ENCODE measurements at regions not wholly inside any gene's neighbourhood (a gene's known extent, or its start where the extent isn't known, plus 50 kb on each side); places are given as distances from the start of the nearest gene placed in this dataset.

- TF ChIP-seq POLR2A (IDR thresholded peaks at IDR 0.05; ENCODE audit: extremely low read depth, insufficient read length) (no peak), CTCF (IDR thresholded peaks at IDR 0.05; ENCODE audit: low read depth, low read length) (peak; percentile 25)
- DNase-seq (ENCODE audit: low read depth): peak; percentile 99
- peak overlapping the region; percentile 13 for H3K4me3 ChIP-seq (ENCODE audit: low read depth, low read length)
Measured at GRCh38 chr10:131743190-131744151, 157.3 kb upstream of the PPP2R2D start.

DNA sequence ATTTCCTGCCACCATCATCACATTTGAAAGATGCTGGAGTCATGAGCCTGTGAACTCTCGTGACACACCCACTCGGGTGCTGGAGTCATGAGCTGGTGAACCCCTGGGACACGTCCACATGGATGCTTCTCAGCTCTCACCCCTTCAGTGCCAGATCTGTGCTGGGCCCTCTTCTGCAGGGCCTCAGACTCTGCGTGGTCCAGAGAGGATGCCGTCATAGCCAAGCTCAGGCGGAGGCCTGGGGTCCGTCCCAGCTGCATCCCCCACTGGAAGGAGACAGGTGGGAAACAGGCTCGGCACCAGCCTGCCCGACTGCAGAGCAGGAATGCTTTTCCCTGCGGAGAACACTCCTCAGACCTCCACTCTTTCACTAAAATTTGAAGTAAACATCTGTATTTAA lies 156.5 kb upstream of the PPP2R2D start:
- DNase-seq (ENCODE audit: low read depth): no peak
- no peak overlapping the region for H3K4me3 ChIP-seq (ENCODE audit: low read depth, low read length)
- no peak for TF ChIP-seq MAX (IDR thresholded peaks at IDR 0.05; ENCODE audit: low read depth, low read length)
- TF ChIP-seq POLR2A (IDR thresholded peaks at IDR 0.05; ENCODE audit: extremely low read depth, insufficient read length): no peak
- no peak for TF ChIP-seq CTCF (IDR thresholded peaks at IDR 0.05; ENCODE audit: low read depth, low read length)
- TF ChIP-seq MYC (IDR thresholded peaks at IDR 0.05; ENCODE audit: low read depth, low read length): no peak

GRCh38 chr10:131745591-131745990 lies 155.2 kb upstream of the PPP2R2D start:
- no peak for TF ChIP-seq MAX (IDR thresholded peaks at IDR 0.05; ENCODE audit: low read depth, low read length)
- TF ChIP-seq CTCF (IDR thresholded peaks at IDR 0.05; ENCODE audit: low read depth, low read length): no peak
- no peak for TF ChIP-seq POLR2A (IDR thresholded peaks at IDR 0.05; ENCODE audit: extremely low read depth, insufficient read length)
- TF ChIP-seq MYC (IDR thresholded peaks at IDR 0.05; ENCODE audit: low read depth, low read length): no peak
- H3K4me3 ChIP-seq (ENCODE audit: low read depth, low read length): no peak overlapping the region
- DNase-seq (ENCODE audit: low read depth): no peak

DNA sequence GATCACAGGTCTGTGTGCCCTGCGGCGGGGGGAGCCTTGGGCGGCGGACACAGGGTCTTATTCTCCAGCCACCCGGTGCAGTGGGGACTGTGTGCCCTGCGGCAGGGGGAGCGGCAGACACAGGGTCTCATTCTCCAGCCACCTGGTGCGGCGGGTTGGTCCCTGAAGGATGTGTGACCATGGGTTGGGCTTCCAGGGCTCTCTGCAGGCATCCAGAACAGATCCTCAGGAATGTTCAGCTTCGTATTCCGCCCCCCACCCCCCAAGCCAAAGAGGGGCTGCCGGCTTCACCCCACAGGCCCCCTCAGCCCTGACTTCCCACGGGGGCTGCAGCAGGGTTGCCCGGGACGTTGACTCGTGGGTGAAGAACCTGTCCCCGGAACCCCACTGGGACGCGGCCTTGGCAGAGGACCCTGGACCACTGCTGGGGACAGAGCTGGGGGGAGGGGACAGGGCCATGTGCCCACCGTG lies 154.5 kb upstream of the PPP2R2D start:
- TF ChIP-seq MAX (IDR thresholded peaks at IDR 0.05; ENCODE audit: low read depth, low read length): no peak
- no peak for TF ChIP-seq POLR2A (IDR thresholded peaks at IDR 0.05; ENCODE audit: extremely low read depth, insufficient read length)
- TF ChIP-seq MYC (IDR thresholded peaks at IDR 0.05; ENCODE audit: low read depth, low read length): no peak
- TF ChIP-seq CTCF (IDR thresholded peaks at IDR 0.05; ENCODE audit: low read depth, low read length): no peak
- H3K4me3 ChIP-seq (ENCODE audit: low read depth, low read length): no peak overlapping the region
- no peak for DNase-seq (ENCODE audit: low read depth)

DNA sequence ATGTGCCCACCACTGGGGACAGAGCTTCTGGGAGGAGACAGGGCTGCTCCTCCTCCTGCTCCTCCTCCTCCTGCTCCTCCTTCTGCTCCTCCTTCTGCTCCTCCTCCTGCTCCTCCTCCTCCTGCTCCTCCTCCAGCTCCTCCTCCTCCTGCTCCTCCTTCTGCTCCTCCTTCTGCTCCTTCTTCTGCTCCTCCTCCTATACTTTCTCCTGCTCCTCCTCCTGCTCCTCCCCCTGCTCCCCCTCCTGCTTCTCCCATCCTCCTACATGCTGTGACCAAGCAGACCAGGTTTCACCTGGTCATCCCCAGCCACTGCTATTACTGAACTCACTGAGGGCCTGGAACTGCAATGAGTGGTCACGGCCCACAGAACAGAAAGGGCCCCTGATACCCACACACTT lies 154.0 kb upstream of the PPP2R2D start:
- TF ChIP-seq POLR2A (IDR thresholded peaks at IDR 0.05; ENCODE audit: extremely low read depth, insufficient read length) (no peak), MAX (IDR thresholded peaks at IDR 0.05; ENCODE audit: low read depth, low read length) (no peak), MYC (IDR thresholded peaks at IDR 0.05; ENCODE audit: low read depth, low read length) (no peak), CTCF (IDR thresholded peaks at IDR 0.05; ENCODE audit: low read depth, low read length) (no peak)
- DNase-seq (ENCODE audit: low read depth): no peak
- no peak overlapping the region for H3K4me3 ChIP-seq (ENCODE audit: low read depth, low read length)

Measured in NB4 (cell line).